OCI-LY3 (cell line): ENCODE measurements at regions not wholly inside any gene's neighbourhood (a gene's known extent, or its start where the extent isn't known, plus 50 kb on each side); places are given as distances from the start of the nearest gene placed in this dataset.

Experiments
- H2AFZ ChIP-seq: fragments of 200-600, 300-600 bp; shearing (Covaris generic); 2 replicates; pipeline ENCODE4 v1.6.0; 2014; ENCODE audit warnings: antibody characterized with exemption, low read depth, low read length
- H3K27ac ChIP-seq: fragments of 200-600, 300-600 bp; sonication (generic); 2 replicates; pipeline ENCODE4 v1.5.1; 2014; ENCODE audit warnings: mild to moderate bottlenecking, low read length, moderate library complexity, mixed read lengths
- H3K27me3 ChIP-seq: fragments of 200-600, 300-600 bp; sonication (generic); 2 replicates; pipeline ENCODE4 v1.6.1; 2014; ENCODE audit warnings: low read depth, low read length, mixed read lengths
- H3K36me3 ChIP-seq: fragments of 200-600, 300-600 bp; sonication (generic); replicated peaks from 2 replicates; pipeline ENCODE3; 2014; ENCODE audit warnings: low read depth, low read length, mixed read lengths
- H3K4me1 ChIP-seq: fragments of 300-600, 200-600 bp; sonication (generic); 2 replicates; pipeline ENCODE4 v1.6.1; 2014; ENCODE audit warnings: low read length, mixed read lengths
- H3K4me2 ChIP-seq: fragments of 200-600, 300-600 bp; sonication (generic); 2 replicates; pipeline ENCODE4 v1.6.1; 2014; ENCODE audit warnings: low read length, mixed read lengths
- H3K4me3 ChIP-seq: fragments of 300-600, 200-600 bp; sonication (generic); 2 replicates; pipeline ENCODE4 v1.5.1; 2014; ENCODE audit warnings: antibody characterized with exemption, mild to moderate bottlenecking, low read length, moderate library complexity
- H3K79me2 ChIP-seq: fragments of 300-600, 200-600 bp; shearing (Covaris generic); 2 replicates; pipeline ENCODE4 v1.6.1; 2014; ENCODE audit warnings: mild to moderate bottlenecking, low read length, mixed read lengths
- H3K9ac ChIP-seq: fragments of 300-600, 200-600 bp; shearing (Covaris generic); 2 replicates; pipeline ENCODE4 v1.6.0; 2014; ENCODE audit warnings: mild to moderate bottlenecking, low read length, moderate library complexity
- H3K9me3 ChIP-seq: fragments of 200-600, 300-600 bp; shearing (Covaris generic); 2 replicates; pipeline ENCODE4 v1.6.1; 2014; ENCODE audit warnings: low read length, mixed read lengths; ENCODE audit not compliant: insufficient read depth
- H4K20me1 ChIP-seq: fragments of 200-600, 300-600 bp; sonication (generic); 2 replicates; pipeline ENCODE4 v1.6.1; 2016; ENCODE audit warnings: low read length, mixed read lengths; ENCODE audit not compliant: insufficient read depth
- EZH2phosphoT487 ChIP-seq: fragments of 200-600 bp; shearing (Covaris generic); IDR thresholded peaks from 2 replicates; pipeline ENCODE4 v1.6.1; 2018; ENCODE audit warnings: antibody characterized with exemption, mixed run types, low read depth
- TF ChIP-seq, protein P1 (sequence below): fragments of 200-600, 300-600 bp; sonication (generic); IDR thresholded peaks from 2 replicates; pipeline ENCODE4 v1.5.1; 2014; ENCODE audit warnings: antibody characterized with exemption, low read length, low read depth

DNA sequence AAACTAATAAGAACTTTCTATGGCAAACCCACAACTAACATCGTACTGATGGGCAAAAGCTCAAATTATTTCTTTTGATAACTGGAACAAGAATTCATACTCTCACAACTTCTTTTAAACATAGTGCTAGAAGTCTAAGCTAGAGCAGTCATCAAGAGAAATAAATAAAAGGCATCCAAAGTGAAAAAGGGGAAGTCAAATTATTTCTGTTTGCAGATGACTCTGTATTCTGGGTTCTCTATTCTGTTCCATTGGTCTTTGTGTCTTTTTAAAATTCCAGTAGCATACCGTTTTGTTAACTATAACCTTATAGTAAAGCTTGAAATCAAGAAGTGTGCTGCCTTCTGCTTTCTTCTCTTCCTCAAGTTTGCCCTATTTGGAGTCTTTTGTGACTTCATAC, 1215.9 kb downstream of the UQCRFS1 start:
- H3K36me3 ChIP-seq: no peaks in the 10 kb centered on the region
- H2AFZ ChIP-seq: no peak overlapping the region
- no peaks in the 10 kb centered on the region for H3K79me2 ChIP-seq
- no peaks in the 10 kb centered on the region for H4K20me1 ChIP-seq
- peak overlapping the region; percentile 44 for H3K4me2 ChIP-seq
- H3K4me1 ChIP-seq: peaks cover 54% of the 10 kb centered on the region
- TF ChIP-seq EZH2phosphoT487: no peak
- TF ChIP-seq, protein P1, sequence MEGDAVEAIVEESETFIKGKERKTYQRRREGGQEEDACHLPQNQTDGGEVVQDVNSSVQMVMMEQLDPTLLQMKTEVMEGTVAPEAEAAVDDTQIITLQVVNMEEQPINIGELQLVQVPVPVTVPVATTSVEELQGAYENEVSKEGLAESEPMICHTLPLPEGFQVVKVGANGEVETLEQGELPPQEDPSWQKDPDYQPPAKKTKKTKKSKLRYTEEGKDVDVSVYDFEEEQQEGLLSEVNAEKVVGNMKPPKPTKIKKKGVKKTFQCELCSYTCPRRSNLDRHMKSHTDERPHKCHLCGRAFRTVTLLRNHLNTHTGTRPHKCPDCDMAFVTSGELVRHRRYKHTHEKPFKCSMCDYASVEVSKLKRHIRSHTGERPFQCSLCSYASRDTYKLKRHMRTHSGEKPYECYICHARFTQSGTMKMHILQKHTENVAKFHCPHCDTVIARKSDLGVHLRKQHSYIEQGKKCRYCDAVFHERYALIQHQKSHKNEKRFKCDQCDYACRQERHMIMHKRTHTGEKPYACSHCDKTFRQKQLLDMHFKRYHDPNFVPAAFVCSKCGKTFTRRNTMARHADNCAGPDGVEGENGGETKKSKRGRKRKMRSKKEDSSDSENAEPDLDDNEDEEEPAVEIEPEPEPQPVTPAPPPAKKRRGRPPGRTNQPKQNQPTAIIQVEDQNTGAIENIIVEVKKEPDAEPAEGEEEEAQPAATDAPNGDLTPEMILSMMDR: no peak
- no peak overlapping the region for H3K9ac ChIP-seq
- H3K27me3 ChIP-seq: no peaks in the 10 kb centered on the region
- H3K27ac ChIP-seq: peak overlapping the region; percentile 32
- H3K9me3 ChIP-seq: no peaks in the 10 kb centered on the region
- no peak overlapping the region for H3K4me3 ChIP-seq

DNA sequence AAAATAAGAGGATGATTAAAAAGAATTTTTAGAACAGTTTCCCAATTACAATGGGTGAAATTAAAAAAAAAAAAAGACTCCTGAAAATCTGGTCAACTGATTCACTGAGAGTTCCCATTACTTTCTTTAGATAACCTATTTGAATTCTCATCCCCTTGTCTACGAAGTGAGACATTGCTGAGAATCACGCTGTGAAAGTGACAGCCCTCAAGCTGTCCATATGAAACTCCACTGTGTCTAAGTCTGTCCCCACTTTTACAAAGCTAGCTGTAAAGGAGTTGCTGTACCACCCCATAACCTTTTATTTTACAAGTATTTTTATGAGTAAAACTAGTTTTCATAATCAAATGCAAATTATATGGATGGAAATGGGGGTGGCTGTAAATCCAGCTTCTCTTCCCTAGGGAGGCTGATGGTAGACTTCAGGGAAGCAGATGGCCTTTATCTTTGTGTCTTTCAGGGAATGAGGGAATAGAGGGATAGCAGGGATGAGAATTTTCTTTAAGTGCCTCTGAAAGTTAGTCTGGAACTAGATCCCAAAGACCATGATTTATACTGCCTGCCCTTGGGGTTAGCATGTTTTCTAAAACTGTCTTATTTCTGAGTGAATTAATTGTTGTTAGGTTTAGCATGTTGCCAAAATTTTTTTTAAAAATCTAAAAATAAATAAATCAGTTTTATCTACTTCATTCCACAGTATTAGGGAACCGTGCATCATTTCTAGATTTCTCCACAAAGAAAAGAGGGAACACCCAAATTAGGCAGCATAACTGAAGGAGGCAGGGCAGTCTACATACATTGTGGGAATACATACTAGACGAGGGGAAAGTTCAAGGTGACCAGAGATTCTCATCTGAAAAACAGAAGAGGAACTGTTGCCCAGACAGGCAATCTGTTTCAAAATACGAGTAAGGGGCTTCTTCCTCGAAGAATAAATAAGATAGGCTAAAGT, 1219.1 kb downstream of the UQCRFS1 start:
- no peaks in the 10 kb centered on the region for H3K79me2 ChIP-seq
- no peak overlapping the region for H3K27ac ChIP-seq
- H3K4me1 ChIP-seq: peaks cover 54% of the 10 kb centered on the region
- H3K9me3 ChIP-seq: no peaks in the 10 kb centered on the region
- peak overlapping the region; percentile 10 for H3K4me2 ChIP-seq
- no peak for TF ChIP-seq EZH2phosphoT487
- TF ChIP-seq, protein P1: no peak
- H3K36me3 ChIP-seq: no peaks in the 10 kb centered on the region
- no peak overlapping the region for H3K4me3 ChIP-seq
- H2AFZ ChIP-seq: no peak overlapping the region
- H3K27me3 ChIP-seq: peaks cover 3% of the 10 kb centered on the region; the same call in 1 of the 2 replicates
- no peak overlapping the region for H3K9ac ChIP-seq
- H4K20me1 ChIP-seq: no peaks in the 10 kb centered on the region

- Histone ChIP-seq H3K9me3 (no peaks in the 10 kb centered on the region), H3K27ac (no peak overlapping the region), H2AFZ (no peak overlapping the region), H3K4me3 (no peak overlapping the region), H3K4me1 (peaks cover 18% of the 10 kb centered on the region), H3K79me2 (no peaks in the 10 kb centered on the region), H3K27me3 (peaks cover 5% of the 10 kb centered on the region; the same call in 1 of the 2 replicates), H4K20me1 (no peaks in the 10 kb centered on the region), H3K4me2 (no peak overlapping the region), H3K36me3 (no peaks in the 10 kb centered on the region), H3K9ac (no peak overlapping the region)
- TF ChIP-seq EZH2phosphoT487: no peak
Measured at GRCh38 chr19:27986299-27986698, 1226.7 kb downstream of the UQCRFS1 start.

- H3K4me2 ChIP-seq: no peak overlapping the region
- peaks cover 10% of the 10 kb centered on the region for H3K4me1 ChIP-seq
- no peaks in the 10 kb centered on the region for H3K9me3 ChIP-seq
- TF ChIP-seq, protein P1: no peak
- TF ChIP-seq EZH2phosphoT487: no peak
- no peak overlapping the region for H2AFZ ChIP-seq
- no peak overlapping the region for H3K27ac ChIP-seq
- H3K4me3 ChIP-seq: no peak overlapping the region
- H3K36me3 ChIP-seq: no peaks in the 10 kb centered on the region
- no peak overlapping the region for H3K9ac ChIP-seq
- no peaks in the 10 kb centered on the region for H3K27me3 ChIP-seq
- H4K20me1 ChIP-seq: no peaks in the 10 kb centered on the region
- H3K79me2 ChIP-seq: no peaks in the 10 kb centered on the region
Measured at GRCh38 chr19:27975419-27976005, 1237.4 kb downstream of the UQCRFS1 start.
